Activated T-cell treated with anti-CD3 and anti-CD28 coated beads, Interleukin-2, amount 50 U/mL, for 24 hours (primary cell): ENCODE measurements at regions not wholly inside any gene's neighbourhood (a gene's known extent, or its start where the extent isn't known, plus 50 kb on each side); places are given as distances from the start of the nearest gene placed in this dataset.

Experiments
- DNase-seq: peaks from one replicate; pipeline ENCODE4 v3.0.0-alpha.2; 2020
- H3K27ac Mint-ChIP-seq: 2 replicates; pipeline ENCODE4 v1.8.0; 2020; ENCODE audit warnings: mild to moderate bottlenecking, mixed read lengths
- H3K27me3 Mint-ChIP-seq: 2 replicates; pipeline ENCODE4 v1.8.0; 2020; ENCODE audit warnings: mixed read lengths
- H3K36me3 Mint-ChIP-seq: 2 replicates; pipeline ENCODE4 v1.8.0; 2020; ENCODE audit warnings: low read depth, mixed read lengths
- H3K4me1 Mint-ChIP-seq: 2 replicates; pipeline ENCODE4 v1.8.0; 2020; ENCODE audit warnings: low read depth, mixed read lengths
- H3K4me3 Mint-ChIP-seq: 2 replicates; pipeline ENCODE4 v1.8.0; 2020; ENCODE audit warnings: mild to moderate bottlenecking, moderate library complexity, mixed read lengths
- H3K9me3 Mint-ChIP-seq: 2 replicates; pipeline ENCODE4 v1.8.0; 2020; ENCODE audit warnings: mixed read lengths

- Mint-ChIP-seq H3K27ac (no peak overlapping the region), H3K36me3 (no peaks in the 10 kb centered on the region), H3K27me3 (peaks cover 31% of the 10 kb centered on the region), H3K9me3 (peaks cover 3% of the 10 kb centered on the region), H3K4me1 (no peaks in the 10 kb centered on the region), H3K4me3 (no peak overlapping the region)
- no peak for DNase-seq
Measured at GRCh38 chr17:79137015-79137788, 62.6 kb downstream of the ENGASE start.

GRCh38 chr17:79136596-79136995 is 62.0 kb downstream of the ENGASE start:
- Mint-ChIP-seq H3K4me3 (no peak overlapping the region), H3K4me1 (no peaks in the 10 kb centered on the region), H3K36me3 (no peaks in the 10 kb centered on the region), H3K27me3 (peaks cover 31% of the 10 kb centered on the region), H3K9me3 (peaks cover 3% of the 10 kb centered on the region), H3K27ac (no peak overlapping the region)
- no peak for DNase-seq
